Coronary artery (tissue), 2 donors: ENCODE measurements at regions not wholly inside any gene's neighbourhood (a gene's known extent, or its start where the extent isn't known, plus 50 kb on each side); places are given as distances from the start of the nearest gene placed in this dataset.

ENCODE experiments used
- DNase-seq: peaks from one replicate; pipeline ENCODE4 v3.0.0-alpha.2; 2017; ENCODE audit warnings: low spot score
- H3K27ac ChIP-seq, 2 donors: fragments of 200-600 bp; sonication (generic); one replicate each; pipeline ENCODE4 v1.5.1; 2016 to 2019
- H3K4me3 ChIP-seq: fragments of 200-600 bp; sonication (generic); 2 replicates; pipeline ENCODE4 v1.5.1; 2016; ENCODE audit warnings: mild to moderate bottlenecking, moderate library complexity
- CTCF ChIP-seq: fragments of 200-600 bp; sonication (generic); IDR thresholded peaks from one replicate; pipeline ENCODE4 v1.5.1; 2019; ENCODE audit warnings: antibody characterized with exemption

DNA sequence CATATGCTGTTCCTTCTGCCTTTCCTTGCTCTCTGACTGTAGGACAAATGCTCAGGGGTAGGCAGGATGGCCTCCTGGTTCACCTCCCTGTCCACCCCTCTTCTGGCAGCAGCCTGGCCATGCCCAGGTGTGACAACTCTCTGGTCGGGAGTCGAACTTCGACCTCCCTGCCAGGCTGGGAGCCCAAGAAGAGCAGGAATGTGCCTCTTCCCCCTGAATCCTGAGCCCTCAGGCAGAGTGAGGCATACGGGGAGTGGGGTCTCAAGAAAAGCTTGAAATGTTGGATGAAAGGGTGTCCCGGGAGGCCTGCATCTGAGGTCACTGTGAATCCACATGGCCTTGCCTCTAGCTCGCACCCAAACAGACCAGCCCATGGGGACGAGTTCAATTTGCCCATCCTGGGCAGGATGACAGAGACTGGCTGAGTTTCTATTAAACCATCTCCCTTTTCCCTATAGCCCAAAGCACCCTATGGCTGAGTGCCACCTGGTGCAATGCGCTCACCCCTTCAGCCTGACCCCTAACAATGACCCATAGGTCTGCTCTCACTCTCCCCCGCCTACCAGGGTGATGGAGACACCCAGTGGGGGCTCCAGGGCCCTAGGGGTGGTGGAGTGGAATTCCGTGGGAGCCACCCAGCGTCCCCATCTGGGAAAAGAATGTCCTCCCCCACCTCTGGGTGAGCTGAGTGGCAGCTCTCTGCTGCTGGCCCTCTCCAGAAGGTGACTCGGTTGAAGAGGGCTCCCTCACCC is 52.9 kb upstream of the DIO3 start:
- peak; percentile 38 for DNase-seq
- peak overlapping the region in 1 of 2 donors; percentile 21 for H3K27ac ChIP-seq
- no peak for TF ChIP-seq CTCF
- H3K4me3 ChIP-seq = no peak overlapping the region

GRCh38 chr14:101508948-101509729 is 52.2 kb upstream of the DIO3 start:
- TF ChIP-seq CTCF = no peak
- peak; percentile 71 for DNase-seq
- no peak overlapping the region for H3K27ac ChIP-seq
- no peak overlapping the region for H3K4me3 ChIP-seq

DNA sequence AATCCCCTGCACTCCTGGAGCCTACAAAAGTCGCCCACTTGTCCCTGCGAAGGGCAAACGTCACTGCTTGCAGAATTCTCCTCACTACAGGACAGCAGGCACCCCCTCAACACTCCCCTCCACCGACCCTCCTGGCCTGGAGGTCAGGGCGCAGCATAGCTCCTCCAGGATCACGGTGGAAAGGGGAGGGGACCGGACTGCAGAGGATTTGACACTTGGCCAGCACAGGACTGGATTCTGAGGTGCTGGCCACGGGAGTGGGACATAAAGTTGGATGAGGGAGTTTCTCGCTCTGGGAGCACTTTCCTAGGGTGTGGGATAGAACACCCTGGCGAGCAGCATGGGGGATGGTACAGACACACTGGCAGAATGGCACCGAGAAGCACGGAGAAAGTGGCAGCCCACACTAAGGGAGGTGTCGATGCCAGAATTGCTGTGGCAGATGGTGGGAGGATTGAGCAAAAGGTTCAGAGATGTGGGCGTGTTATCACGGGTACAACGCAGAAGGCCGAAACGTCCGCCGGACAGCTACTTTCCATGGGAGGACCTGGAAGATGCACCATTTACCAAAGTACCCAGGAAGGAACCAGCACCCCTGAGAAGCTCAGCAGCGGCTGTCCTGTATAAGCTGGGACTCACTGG is 51.4 kb upstream of the DIO3 start:
- no peak for TF ChIP-seq CTCF
- Histone ChIP-seq H3K4me3 (no peak overlapping the region), H3K27ac (no peak overlapping the region)
- no peak for DNase-seq

GRCh38 chr14:101511199-101511598 is 50.1 kb upstream of the DIO3 start:
- Histone ChIP-seq H3K4me3 (no peak overlapping the region), H3K27ac (no peak overlapping the region)
- no peak for TF ChIP-seq CTCF
- DNase-seq = no peak
